Smooth muscle cell (in vitro differentiated cells): ENCODE measurements at regions not wholly inside any gene's neighbourhood (a gene's known extent, or its start where the extent isn't known, plus 50 kb on each side); places are given as distances from the start of the nearest gene placed in this dataset.

Source experiments
- DNase-seq: peaks from one replicate; lab custom pipeline; 2025; ENCODE audit not compliant: unreplicated experiment; lab: John Stamatoyannopoulos, UW
- H2AFZ ChIP-seq: fragments of 200-600 bp; sonication (generic); 2 replicates; pipeline ENCODE4 v1.6.0; 2016; ENCODE audit warnings: antibody characterized with exemption, low read depth, mild to moderate bottlenecking
- H3F3A ChIP-seq: fragments of 200-600 bp; sonication (generic); 2 replicates; pipeline ENCODE4 v1.6.0; 2017; ENCODE audit warnings: antibody characterized with exemption, low read depth
- H3K27ac ChIP-seq: fragments of 200-600 bp; sonication (generic); 2 replicates; pipeline ENCODE4 v1.5.1; 2016; ENCODE audit warnings: low read depth, mild to moderate bottlenecking
- H3K27me3 ChIP-seq: fragments of 200-600 bp; sonication (generic); 2 replicates; pipeline ENCODE4 v1.6.1; 2016; ENCODE audit warnings: low read depth, mild to moderate bottlenecking
- H3K36me3 ChIP-seq: fragments of 200-600 bp; sonication (generic); 2 replicates; pipeline ENCODE4 v1.5.1; 2016; ENCODE audit warnings: low read depth
- H3K4me1 ChIP-seq: fragments of 200-600 bp; sonication (generic); 2 replicates; pipeline ENCODE4 v1.5.1; 2016; ENCODE audit warnings: low read depth
- H3K4me2 ChIP-seq: fragments of 200-600 bp; sonication (generic); 2 replicates; pipeline ENCODE4 v1.6.0; 2016; ENCODE audit warnings: mild to moderate bottlenecking
- H3K4me3 ChIP-seq: fragments of 200-600 bp; sonication (generic); 2 replicates; pipeline ENCODE4 v1.5.1; 2016; ENCODE audit warnings: mild to moderate bottlenecking
- H3K79me2 ChIP-seq: fragments of 200-600 bp; sonication (generic); 2 replicates; pipeline ENCODE4 v1.6.0; 2016; ENCODE audit warnings: low read depth, mild to moderate bottlenecking
- H3K9ac ChIP-seq: fragments of 200-600 bp; sonication (generic); 2 replicates; pipeline ENCODE4 v1.6.0; 2016; ENCODE audit warnings: low read depth
- H3K9me3 ChIP-seq: fragments of 200-600 bp; sonication (generic); replicated peaks from 2 replicates; pipeline ENCODE4 v1.5.1; 2016; ENCODE audit warnings: low read depth
- H4K20me1 ChIP-seq: fragments of 200-600 bp; sonication (generic); 2 replicates; pipeline ENCODE4 v1.6.0; 2016; ENCODE audit warnings: low read depth
- CTCF ChIP-seq: fragments of 200-600 bp; sonication (generic); IDR thresholded peaks from 2 replicates; pipeline ENCODE4 v1.5.1; 2017; ENCODE audit warnings: borderline replicate concordance, mild to moderate bottlenecking, antibody characterized with exemption; ENCODE audit not compliant: insufficient read depth, poor library complexity, severe bottlenecking
- WGBS: methylation state at CpG from one replicate; pipeline ENCODE4 v1.1.7; 2016; ENCODE audit warnings: low lambda C conversion rate; 5-methylcytosine and 5-hydroxymethylcytosine counted together

GRCh38 chr5:147073098-147073497 is 161.7 kb upstream of the STK32A start:
- Histone ChIP-seq H3F3A (no peaks in the 10 kb centered on the region), H3K27me3 (no peaks in the 10 kb centered on the region), H3K4me2 (no peak overlapping the region), H3K9ac (no peak overlapping the region), H2AFZ (no peak overlapping the region), H3K79me2 (no peaks in the 10 kb centered on the region), H3K4me1 (no peaks in the 10 kb centered on the region), H4K20me1 (no peaks in the 10 kb centered on the region), H3K36me3 (no peaks in the 10 kb centered on the region), H3K4me3 (no peak overlapping the region), H3K27ac (no peak overlapping the region), H3K9me3 (no peaks in the 10 kb centered on the region)
- TF ChIP-seq CTCF: no peak
- no peak for DNase-seq
- WGBS: 92% methylated on average over 3 of the region's 3 CpGs

DNA sequence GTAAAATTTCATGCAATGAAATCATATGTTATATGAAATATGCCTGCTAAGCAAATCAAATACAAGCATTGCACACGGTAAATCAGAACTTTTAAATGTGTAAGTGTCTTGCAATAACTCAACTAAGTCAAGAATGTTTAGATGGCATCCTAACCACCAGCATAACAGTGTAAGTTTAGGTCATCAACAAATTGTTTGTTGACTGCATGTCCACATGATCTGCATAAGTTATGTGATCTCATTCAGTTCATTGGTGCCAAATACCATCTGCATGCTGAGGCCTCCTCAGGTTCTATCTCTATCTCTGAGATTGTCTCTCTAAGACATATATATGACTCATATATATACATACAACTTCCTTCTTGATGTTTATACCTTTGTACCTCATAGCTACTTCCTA is 159.6 kb upstream of the STK32A start:
- 57% methylated on average over 1 of the region's 1 CpG for WGBS
- H3K27ac ChIP-seq: no peak overlapping the region
- H4K20me1 ChIP-seq: no peaks in the 10 kb centered on the region
- no peaks in the 10 kb centered on the region for H3F3A ChIP-seq
- H3K9me3 ChIP-seq: no peaks in the 10 kb centered on the region
- no peak overlapping the region for H2AFZ ChIP-seq
- no peak overlapping the region for H3K4me2 ChIP-seq
- no peak for TF ChIP-seq CTCF
- H3K79me2 ChIP-seq: no peaks in the 10 kb centered on the region
- no peaks in the 10 kb centered on the region for H3K4me1 ChIP-seq
- no peak for DNase-seq
- no peaks in the 10 kb centered on the region for H3K27me3 ChIP-seq
- no peak overlapping the region for H3K4me3 ChIP-seq
- H3K36me3 ChIP-seq: no peaks in the 10 kb centered on the region
- no peak overlapping the region for H3K9ac ChIP-seq

DNA sequence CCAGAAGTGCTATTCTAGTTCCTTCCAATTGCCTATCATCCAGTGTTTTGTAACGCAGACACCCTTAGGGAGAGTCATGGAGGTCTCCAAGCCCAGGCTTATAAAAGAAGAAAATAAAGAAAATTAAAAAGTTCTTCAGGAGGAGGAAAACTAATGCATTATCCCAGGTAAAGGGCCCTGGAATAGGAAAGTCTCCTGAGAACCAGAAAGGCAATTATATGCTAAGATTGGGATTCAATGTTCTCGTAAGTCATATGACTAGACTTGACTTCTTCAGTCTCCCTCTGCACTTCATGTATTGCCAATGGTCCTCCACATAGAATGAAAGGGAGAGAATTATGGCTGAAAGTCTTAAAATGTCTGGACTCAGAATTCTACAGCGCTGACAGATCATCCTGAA is 154.4 kb upstream of the STK32A start:
- H3K27ac ChIP-seq: no peak overlapping the region
- H3K4me2 ChIP-seq: no peak overlapping the region
- no peaks in the 10 kb centered on the region for H3K36me3 ChIP-seq
- no peak overlapping the region for H3K4me3 ChIP-seq
- H3K9ac ChIP-seq: no peak overlapping the region
- H3K4me1 ChIP-seq: peaks cover 17% of the 10 kb centered on the region
- no peaks in the 10 kb centered on the region for H3K27me3 ChIP-seq
- no peaks in the 10 kb centered on the region for H3K79me2 ChIP-seq
- DNase-seq: no peak
- WGBS: 95% methylated on average over 3 of the region's 3 CpGs
- no peaks in the 10 kb centered on the region for H4K20me1 ChIP-seq
- no peaks in the 10 kb centered on the region for H3F3A ChIP-seq
- no peak overlapping the region for H2AFZ ChIP-seq
- TF ChIP-seq CTCF: no peak
- H3K9me3 ChIP-seq: no peaks in the 10 kb centered on the region

DNA sequence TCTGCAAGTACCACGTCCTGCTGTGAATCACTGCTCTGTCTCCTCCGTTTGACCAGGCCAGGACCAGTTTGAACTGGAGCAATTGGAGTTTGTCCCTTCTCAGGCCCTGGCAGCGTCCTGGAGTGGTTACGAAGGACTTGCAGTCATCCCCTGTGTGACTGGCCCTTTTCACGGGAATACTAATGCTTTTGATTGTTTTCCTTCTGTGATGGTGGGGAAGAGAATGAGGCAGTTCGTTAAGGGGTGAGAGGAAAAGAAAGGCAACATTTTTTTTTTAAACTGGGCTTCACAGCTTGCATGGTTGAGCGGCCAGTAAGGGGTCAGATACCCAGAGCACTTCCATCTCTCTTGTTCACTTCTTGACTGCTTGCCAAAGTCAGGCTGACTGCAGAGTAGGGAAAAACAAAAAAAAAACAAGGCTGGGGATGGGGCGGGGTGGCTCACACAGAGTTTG is 153.5 kb upstream of the STK32A start:
- Histone ChIP-seq H3K9me3 (no peaks in the 10 kb centered on the region), H3K79me2 (no peaks in the 10 kb centered on the region), H3K4me2 (no peak overlapping the region), H3K9ac (no peak overlapping the region), H3K4me1 (peaks cover 22% of the 10 kb centered on the region), H3F3A (no peaks in the 10 kb centered on the region), H4K20me1 (no peaks in the 10 kb centered on the region), H3K27ac (no peak overlapping the region), H3K36me3 (no peaks in the 10 kb centered on the region), H2AFZ (no peak overlapping the region), H3K27me3 (no peaks in the 10 kb centered on the region), H3K4me3 (no peak overlapping the region)
- DNase-seq: no peak
- no peak for TF ChIP-seq CTCF
- WGBS: 84% methylated on average over 8 of the region's 8 CpGs
